SK-N-SH (cell line): ENCODE measurements at regions not wholly inside any gene's neighbourhood (a gene's known extent, or its start where the extent isn't known, plus 50 kb on each side); places are given as distances from the start of the nearest gene placed in this dataset.

Source experiments
- EZH2phosphoT487 ChIP-seq: fragments of 200-600 bp; sonication (generic); IDR thresholded peaks from 2 replicates; pipeline ENCODE4 v1.6.1; 2017; ENCODE audit warnings: low read depth, mixed run types, mild to moderate bottlenecking, antibody characterized with exemption, moderate library complexity, borderline replicate concordance
- SIN3A ChIP-seq: IDR thresholded peaks from 2 replicates; pipeline ENCODE4 v1.6.1; 2012; ENCODE audit warnings: low read depth, mild to moderate bottlenecking, low read length, moderate library complexity, borderline replicate concordance

DNA sequence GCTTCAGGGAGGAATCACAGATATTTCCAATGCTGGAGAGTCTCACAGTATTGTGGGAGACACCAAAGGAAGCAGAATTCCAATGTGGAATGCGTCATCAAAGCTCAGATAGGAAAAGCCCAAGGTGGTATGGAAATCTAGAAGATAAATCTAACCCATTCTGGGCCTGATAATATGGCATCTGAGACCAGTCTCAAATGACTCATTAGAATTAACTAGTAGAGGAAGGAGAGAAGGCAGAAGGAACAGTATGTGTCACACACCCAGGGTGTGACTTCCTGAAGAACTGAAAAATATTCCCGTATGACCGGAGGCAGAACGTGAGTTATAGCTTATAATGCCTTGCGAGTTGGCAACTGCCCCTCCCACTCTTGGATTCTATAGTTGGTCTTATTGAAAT lies 499.2 kb downstream of the PLPP3 start:
- TF ChIP-seq EZH2phosphoT487 (no peak), SIN3A (no peak)
